Uterus (tissue), 3 donors: ENCODE measurements at regions not wholly inside any gene's neighbourhood (a gene's known extent, or its start where the extent isn't known, plus 50 kb on each side); places are given as distances from the start of the nearest gene placed in this dataset.

Experiments
- DNase-seq, 2 donors: peaks; one replicate each; pipeline ENCODE4 v3.0.0-alpha.2; 2019 to 2020
- H3K27ac ChIP-seq, 2 donors: fragments of 200-600 bp; sonication (generic); 1 replicate in 1 of 2; 2 replicates in 1 of 2; pipeline ENCODE4 v1.5.1; 2016 to 2018
- H3K27me3 ChIP-seq, 2 donors: fragments of 200-600 bp; sonication (generic); one replicate each; pipeline ENCODE4 v1.5.1; 2018 to 2019; ENCODE audit warnings: control low read depth in 1 of 2
- H3K36me3 ChIP-seq, 2 donors: fragments of 200-600 bp; sonication (generic); one replicate each; pipeline ENCODE4 v1.5.1; 2019; ENCODE audit warnings: control low read depth in 1 of 2
- H3K4me1 ChIP-seq, 2 donors: fragments of 200-600 bp; sonication (generic); one replicate each; pipeline ENCODE4 v1.5.1; 2018 to 2019; ENCODE audit warnings: control low read depth in 1 of 2
- H3K4me3 ChIP-seq, 2 donors: fragments of 200-600 bp; sonication (generic); 1 replicate in 1 of 2; 2 replicates in 1 of 2; pipeline ENCODE4 v1.5.1; 2018 to 2019; ENCODE audit warnings: mild to moderate bottlenecking in 1 of 2
- H3K9me3 ChIP-seq, 2 donors: fragments of 200-600 bp; sonication (generic); one replicate each; pipeline ENCODE4 v1.5.1; 2019; ENCODE audit warnings: control low read depth in 1 of 2
- CTCF ChIP-seq, 4 experiments: fragments of 200-600 bp in 2 of 4; fragments of 450-650 bp in 2 of 4; sonication (generic) in 2 of 4; IDR thresholded peaks; one replicate each; pipeline ENCODE4 v1.5.1; 2016 to 2019; ENCODE audit warnings: antibody characterized with exemption in 4 of 4, mild to moderate bottlenecking in 2 of 4, moderate library complexity in 1 of 4
- POLR2A ChIP-seq, 2 donors: fragments of 450-650 bp; IDR thresholded peaks; one replicate each; pipeline ENCODE4 v1.6.1; 2016; ENCODE audit warnings: antibody characterized with exemption in 2 of 2, mild to moderate bottlenecking in 1 of 2, moderate library complexity in 1 of 2
- intact Hi-C: fragments of 100-400 bp; cut with DNase I; formaldehyde crosslinking; loops from one replicate; pipeline ENCODE4 v1.15.1; 2023; ENCODE audit warnings: low total_unique reads
- donor health status: DM: yes; HTN: yes; CAD: no.

- Histone ChIP-seq H3K27me3 (no peaks in the 10 kb centered on the region), H3K4me3 (no peak overlapping the region), H3K4me1 (no peaks in the 10 kb centered on the region), H3K36me3 (no peaks in the 10 kb centered on the region), H3K27ac (no peak overlapping the region), H3K9me3 (no peaks in the 10 kb centered on the region)
- no peak for TF ChIP-seq CTCF (IDR thresholded peaks at IDR 0.05)
- no peak for TF ChIP-seq POLR2A (IDR thresholded peaks at IDR 0.05)
- no peak for DNase-seq
- intact Hi-C loops = no loop called here
Measured at GRCh38 chr19:16012552-16012951, 63.7 kb upstream of the TPM4 start.

GRCh38 chr19:16013181-16013850 is 63.0 kb upstream of the TPM4 start:
- no peak for DNase-seq
- Histone ChIP-seq H3K36me3 (no peaks in the 10 kb centered on the region), H3K27ac (no peak overlapping the region), H3K4me1 (no peaks in the 10 kb centered on the region), H3K9me3 (no peaks in the 10 kb centered on the region), H3K27me3 (no peaks in the 10 kb centered on the region), H3K4me3 (no peak overlapping the region)
- TF ChIP-seq CTCF (IDR thresholded peaks at IDR 0.05) (no peak), POLR2A (IDR thresholded peaks at IDR 0.05) (no peak)
- intact Hi-C loops = no loop called here

- Histone ChIP-seq H3K36me3 (no peaks in the 10 kb centered on the region), H3K27me3 (no peaks in the 10 kb centered on the region), H3K9me3 (no peaks in the 10 kb centered on the region), H3K4me1 (no peaks in the 10 kb centered on the region), H3K4me3 (no peak overlapping the region), H3K27ac (no peak overlapping the region)
- DNase-seq = no peak
- no peak for TF ChIP-seq POLR2A (IDR thresholded peaks at IDR 0.05)
- no peak for TF ChIP-seq CTCF (IDR thresholded peaks at IDR 0.05)
- intact Hi-C loops = no loop called here
Measured at GRCh38 chr19:16013851-16014840, 62.1 kb upstream of the TPM4 start.

GRCh38 chr19:16014923-16015804 is 61.1 kb upstream of the TPM4 start:
- Histone ChIP-seq H3K9me3 (no peaks in the 10 kb centered on the region), H3K4me1 (no peaks in the 10 kb centered on the region), H3K4me3 (no peak overlapping the region), H3K27me3 (no peaks in the 10 kb centered on the region), H3K36me3 (no peaks in the 10 kb centered on the region), H3K27ac (no peak overlapping the region)
- intact Hi-C loops = no loop called here
- no peak for TF ChIP-seq CTCF (IDR thresholded peaks at IDR 0.05)
- no peak for DNase-seq
